HG02885 (cell line): ENCODE measurements at regions not wholly inside any gene's neighbourhood (a gene's known extent, or its start where the extent isn't known, plus 50 kb on each side); places are given as distances from the start of the nearest gene placed in this dataset.
"Not testable (repeated sequence)": the region's sequence is repeated elsewhere in the genome, so short reads cannot be mapped to it uniquely, and the experiment has no call there.

ENCODE experiments used
- ATAC-seq: cut with Tn5 transposase; IDR thresholded peaks from one replicate; pipeline ENCODE4 v1.9.1; 2021; ENCODE audit warnings: mild to moderate bottlenecking; ENCODE audit not compliant: unreplicated experiment, poor library complexity

GRCh38 chr3:43818229-43818628 is 127.5 kb downstream of the ABHD5 start:
- ATAC-seq: no peak

- ATAC-seq: no peak
Observed at GRCh38 chr3:43838009-43838758, 147.4 kb downstream of the ABHD5 start.

GRCh38 chr3:43838877-43839276 is 148.1 kb downstream of the ABHD5 start:
- ATAC-seq: no peak

- no peak for ATAC-seq
Observed at GRCh38 chr3:43843386-43843785, 152.6 kb downstream of the ABHD5 start.

- ATAC-seq: no peak
Observed at GRCh38 chr3:43844757-43845156, 154.0 kb downstream of the ABHD5 start.

- ATAC-seq: not testable (repeated sequence)
Observed at GRCh38 chr3:43845553-43845952, 154.8 kb downstream of the ABHD5 start.

- no peak for ATAC-seq
Observed at GRCh38 chr3:43852066-43852465, 161.3 kb downstream of the ABHD5 start.

GRCh38 chr3:43854283-43854682 is 163.5 kb downstream of the ABHD5 start:
- no peak for ATAC-seq

GRCh38 chr3:43854916-43855315 is 164.2 kb downstream of the ABHD5 start:
- no peak for ATAC-seq

- ATAC-seq: no peak
Observed at GRCh38 chr3:43855674-43856299, 165.0 kb downstream of the ABHD5 start.

GRCh38 chr3:43856351-43856750 is 165.6 kb downstream of the ABHD5 start:
- no peak for ATAC-seq

GRCh38 chr3:43856761-43857160 is 166.0 kb downstream of the ABHD5 start:
- no peak for ATAC-seq

- ATAC-seq: no peak
Observed at GRCh38 chr3:43857361-43858293, 166.9 kb downstream of the ABHD5 start.

- ATAC-seq: no peak
Observed at GRCh38 chr3:43858294-43858701, 167.6 kb downstream of the ABHD5 start.

GRCh38 chr3:43859766-43860165 is 169.0 kb downstream of the ABHD5 start:
- no peak for ATAC-seq

- no peak for ATAC-seq
Observed at GRCh38 chr3:43861635-43862034, 170.9 kb downstream of the ABHD5 start.

- ATAC-seq: no peak
Observed at GRCh38 chr3:43862470-43862869, 171.7 kb downstream of the ABHD5 start.

- ATAC-seq: no peak
Observed at GRCh38 chr3:43862992-43863805, 172.5 kb downstream of the ABHD5 start.

- ATAC-seq: no peak
Observed at GRCh38 chr3:43863966-43864933, 173.5 kb downstream of the ABHD5 start.
